ENCODE measurements at regions not wholly inside any gene's neighbourhood (a gene's known extent, or its start where the extent isn't known, plus 50 kb on each side); places are given as distances from the start of the nearest gene placed in this dataset.
"Not testable (repeated sequence)": the region's sequence is repeated elsewhere in the genome, so short reads cannot be mapped to it uniquely, and the experiment has no call there.

DNA sequence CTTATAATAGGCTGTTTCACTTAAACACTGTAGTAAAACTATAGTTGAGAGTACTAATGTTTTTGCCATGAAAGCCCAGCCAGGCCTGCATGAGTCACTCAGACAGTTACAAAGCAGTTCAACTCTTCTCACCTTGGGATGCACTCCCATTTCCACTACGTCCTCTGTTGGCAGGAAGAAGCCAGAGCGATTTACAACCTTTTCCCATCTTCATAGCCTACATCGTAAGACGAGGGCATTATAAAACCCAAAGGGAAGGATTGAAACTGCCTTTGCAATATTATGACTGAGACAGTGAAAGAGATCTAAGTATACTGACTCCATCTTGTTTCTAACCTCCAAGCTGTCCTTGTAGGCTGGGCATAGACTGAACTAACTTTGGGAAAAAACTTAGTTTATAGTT, 71.8 kb upstream of the CSF1 start:
- no peak for TF ChIP-seq CTBP1 (IDR thresholded peaks at IDR 0.05; ENCODE audit: borderline replicate concordance)
- TF ChIP-seq FOXA1 (IDR thresholded peaks at IDR 0.05) = no peak
- TF ChIP-seq NFRKB (IDR thresholded peaks at IDR 0.05) = no peak
- TF ChIP-seq ARNT (IDR thresholded peaks at IDR 0.05) = no peak
- no peak for TF ChIP-seq HDGF (IDR thresholded peaks at IDR 0.05; ENCODE audit: borderline replicate concordance)
- no peak for TF ChIP-seq SP1 (IDR thresholded peaks at IDR 0.05)
- no peak for TF ChIP-seq TARDBP (IDR thresholded peaks at IDR 0.05)
- TF ChIP-seq, protein P1, sequence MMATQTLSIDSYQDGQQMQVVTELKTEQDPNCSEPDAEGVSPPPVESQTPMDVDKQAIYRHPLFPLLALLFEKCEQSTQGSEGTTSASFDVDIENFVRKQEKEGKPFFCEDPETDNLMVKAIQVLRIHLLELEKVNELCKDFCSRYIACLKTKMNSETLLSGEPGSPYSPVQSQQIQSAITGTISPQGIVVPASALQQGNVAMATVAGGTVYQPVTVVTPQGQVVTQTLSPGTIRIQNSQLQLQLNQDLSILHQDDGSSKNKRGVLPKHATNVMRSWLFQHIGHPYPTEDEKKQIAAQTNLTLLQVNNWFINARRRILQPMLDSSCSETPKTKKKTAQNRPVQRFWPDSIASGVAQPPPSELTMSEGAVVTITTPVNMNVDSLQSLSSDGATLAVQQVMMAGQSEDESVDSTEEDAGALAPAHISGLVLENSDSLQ (IDR thresholded peaks at IDR 0.05) = no peak
- TF ChIP-seq LEF1 (IDR thresholded peaks at IDR 0.05; ENCODE audit: borderline replicate concordance) = no peak
- TF ChIP-seq ZNF384 (IDR thresholded peaks at IDR 0.05) = no peak
- TF ChIP-seq FOXM1 (IDR thresholded peaks at IDR 0.05; ENCODE audit: borderline replicate concordance) = no peak
- no peak for TF ChIP-seq L3MBTL2 (conservative IDR thresholded peaks at IDR 0.05)
- CTCF ChIA-PET = no interaction called here
- POLR2A ChIA-PET = no interaction called here
- DNase-seq (ENCODE audit: extremely low spot score) = peak; percentile 13

DNA sequence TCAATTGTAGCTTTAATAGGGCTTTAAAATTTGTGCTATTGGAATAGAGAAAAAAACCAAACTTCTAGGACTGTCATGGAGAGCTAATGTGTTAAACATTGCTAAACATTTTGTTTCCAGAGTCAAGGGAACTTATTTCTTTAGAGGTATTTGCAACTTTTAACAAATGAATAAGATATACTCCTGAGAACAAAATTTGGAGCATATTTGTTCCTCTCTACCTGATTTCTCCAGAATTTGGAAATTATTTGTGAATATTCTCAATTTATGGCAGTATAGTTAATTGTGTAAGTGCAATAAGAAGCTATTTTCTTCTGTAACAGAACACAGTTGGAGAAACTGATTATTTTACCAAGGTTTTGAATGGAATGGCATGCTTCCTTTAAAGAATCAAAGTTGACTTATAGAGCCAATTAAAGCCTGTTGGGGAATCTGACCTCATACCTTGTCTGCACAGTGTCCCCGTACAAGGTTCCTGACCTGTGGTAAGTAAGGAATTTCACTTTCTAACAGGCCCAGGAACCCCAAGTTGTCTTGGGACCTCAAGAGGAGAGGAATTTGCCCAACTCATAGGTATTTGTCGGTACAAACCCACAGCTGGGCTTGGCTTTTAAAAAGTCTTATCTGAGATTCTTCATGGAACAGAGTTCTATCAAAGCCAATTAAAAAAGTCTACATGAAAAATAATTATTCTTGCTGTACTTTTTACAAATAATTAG, 72.6 kb upstream of the CSF1 start:
- no peak for DNase-seq (ENCODE audit: extremely low spot score)
- ChIA-PET POLR2A (no interaction called here), CTCF (no interaction called here)
- TF ChIP-seq FOXK2 (IDR thresholded peaks at IDR 0.05) = no peak
- no peak for TF ChIP-seq CTBP1 (IDR thresholded peaks at IDR 0.05; ENCODE audit: borderline replicate concordance)
- no peak for TF ChIP-seq FOXA1 (IDR thresholded peaks at IDR 0.05)
- TF ChIP-seq ELF4 (IDR thresholded peaks at IDR 0.05) = no peak
- TF ChIP-seq, protein P1 (IDR thresholded peaks at IDR 0.05) = no peak
- TF ChIP-seq NFRKB (IDR thresholded peaks at IDR 0.05) = no peak
- no peak for TF ChIP-seq FOXM1 (IDR thresholded peaks at IDR 0.05; ENCODE audit: borderline replicate concordance)
- TF ChIP-seq BHLHE40 (IDR thresholded peaks at IDR 0.05; ENCODE audit: borderline replicate concordance) = no peak
- TF ChIP-seq SP1 (IDR thresholded peaks at IDR 0.05) = no peak
- TF ChIP-seq L3MBTL2 (conservative IDR thresholded peaks at IDR 0.05) = no peak
- no peak for TF ChIP-seq SUZ12 (IDR thresholded peaks at IDR 0.05)
- no peak for TF ChIP-seq ARNT (IDR thresholded peaks at IDR 0.05)
- no peak for TF ChIP-seq HDGF (IDR thresholded peaks at IDR 0.05; ENCODE audit: borderline replicate concordance)
- TF ChIP-seq ZNF384 (IDR thresholded peaks at IDR 0.05) = no peak
- no peak for TF ChIP-seq LEF1 (IDR thresholded peaks at IDR 0.05; ENCODE audit: borderline replicate concordance)
- TF ChIP-seq TARDBP (IDR thresholded peaks at IDR 0.05) = no peak

DNA sequence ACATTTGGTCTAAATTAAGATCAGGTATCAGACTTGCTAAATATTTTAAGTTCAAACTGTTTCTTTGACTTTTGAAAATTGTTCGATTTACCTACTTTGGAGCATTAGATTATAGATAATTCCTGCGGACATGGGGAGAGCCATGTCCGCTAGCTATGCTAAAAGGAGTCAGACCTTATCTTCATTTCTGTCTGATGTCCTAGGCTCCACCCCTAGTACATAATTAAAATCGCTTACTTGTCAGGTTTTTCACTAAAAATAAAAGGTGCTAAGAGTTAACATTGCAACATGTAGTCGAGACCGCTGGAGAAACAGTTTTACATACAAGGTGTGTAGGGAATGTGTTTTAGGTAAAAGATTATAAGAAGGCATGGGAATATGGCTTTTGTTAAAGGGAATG, 71.9 kb upstream of the EPS8L3 start:
- DNase-seq (ENCODE audit: extremely low spot score); CTCF ChIA-PET; POLR2A ChIA-PET: not testable (repeated sequence)

DNA sequence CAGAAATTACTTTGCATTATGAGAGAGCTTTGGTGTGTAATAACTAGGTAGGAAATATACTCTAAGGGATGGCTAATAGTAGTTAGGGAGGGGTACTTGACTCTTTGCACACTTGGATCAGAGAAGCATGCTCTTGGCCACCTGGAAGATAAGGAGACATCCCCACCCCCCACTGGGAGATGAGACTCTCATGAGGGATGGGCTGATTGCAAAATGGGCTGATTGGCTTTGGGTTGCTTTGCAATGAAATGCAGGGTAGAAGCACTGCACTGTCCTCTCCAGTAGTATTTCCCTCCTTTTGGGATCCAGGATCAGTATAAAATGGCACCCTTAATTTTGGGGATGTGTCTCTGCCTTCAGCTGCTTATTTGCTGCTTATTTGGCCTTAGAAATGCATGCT, 71.2 kb upstream of the EPS8L3 start:
- CTCF ChIA-PET = interaction anchor here (0.7 kb wide), 1 partner anchor 48 kb away, joined by 3 read pairs; no protein-coding TSS in a partner anchor
- no peak for DNase-seq (ENCODE audit: extremely low spot score)
- POLR2A ChIA-PET = no interaction called here
- no peak for TF ChIP-seq SUZ12 (IDR thresholded peaks at IDR 0.05)
- TF ChIP-seq ARNT (IDR thresholded peaks at IDR 0.05) = no peak
- TF ChIP-seq L3MBTL2 (conservative IDR thresholded peaks at IDR 0.05) = no peak
- no peak for TF ChIP-seq HDGF (IDR thresholded peaks at IDR 0.05; ENCODE audit: borderline replicate concordance)
- TF ChIP-seq, protein P1 (IDR thresholded peaks at IDR 0.05) = no peak
- TF ChIP-seq LEF1 (IDR thresholded peaks at IDR 0.05; ENCODE audit: borderline replicate concordance) = no peak
- TF ChIP-seq BHLHE40 (IDR thresholded peaks at IDR 0.05; ENCODE audit: borderline replicate concordance) = no peak
- TF ChIP-seq NFRKB (IDR thresholded peaks at IDR 0.05) = no peak
- no peak for TF ChIP-seq ZNF384 (IDR thresholded peaks at IDR 0.05)
- TF ChIP-seq CTBP1 (IDR thresholded peaks at IDR 0.05; ENCODE audit: borderline replicate concordance) = no peak
- TF ChIP-seq TARDBP (IDR thresholded peaks at IDR 0.05) = no peak
- TF ChIP-seq FOXK2 (IDR thresholded peaks at IDR 0.05) = no peak
- TF ChIP-seq ELF4 (IDR thresholded peaks at IDR 0.05) = no peak
- TF ChIP-seq SP1 (IDR thresholded peaks at IDR 0.05) = no peak
- no peak for TF ChIP-seq FOXM1 (IDR thresholded peaks at IDR 0.05; ENCODE audit: borderline replicate concordance)
- TF ChIP-seq FOXA1 (IDR thresholded peaks at IDR 0.05) = no peak

DNA sequence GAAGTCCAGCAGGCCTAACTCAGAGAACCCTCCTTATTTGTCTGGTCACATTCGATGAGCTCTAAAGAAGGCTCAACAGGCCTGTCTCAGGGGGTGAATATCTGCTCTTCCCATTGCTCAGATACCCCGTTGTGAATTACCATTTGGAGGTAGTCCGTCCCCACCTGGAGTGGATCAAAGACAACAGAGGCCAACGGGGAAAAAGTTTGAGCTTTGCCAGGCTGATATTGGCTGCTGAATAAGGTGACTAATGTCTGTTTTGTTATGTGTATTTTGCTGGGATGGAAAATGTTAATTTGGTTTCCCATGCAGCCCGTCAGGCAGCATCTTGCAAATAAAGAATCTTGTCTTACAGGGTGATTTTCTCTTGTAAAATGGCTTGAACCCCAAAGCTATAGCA, 69.2 kb upstream of the EPS8L3 start:
- DNase-seq (ENCODE audit: extremely low spot score) = no peak
- ChIA-PET POLR2A (no interaction called here), CTCF (no interaction called here)
- no peak for TF ChIP-seq BHLHE40 (IDR thresholded peaks at IDR 0.05; ENCODE audit: borderline replicate concordance)
- no peak for TF ChIP-seq ARNT (IDR thresholded peaks at IDR 0.05)
- TF ChIP-seq CTBP1 (IDR thresholded peaks at IDR 0.05; ENCODE audit: borderline replicate concordance) = no peak
- TF ChIP-seq LEF1 (IDR thresholded peaks at IDR 0.05; ENCODE audit: borderline replicate concordance) = no peak
- no peak for TF ChIP-seq FOXK2 (IDR thresholded peaks at IDR 0.05)
- TF ChIP-seq, protein P1 (IDR thresholded peaks at IDR 0.05) = no peak
- no peak for TF ChIP-seq HDGF (IDR thresholded peaks at IDR 0.05; ENCODE audit: borderline replicate concordance)
- TF ChIP-seq ZNF384 (IDR thresholded peaks at IDR 0.05) = no peak
- TF ChIP-seq SUZ12 (IDR thresholded peaks at IDR 0.05) = no peak
- no peak for TF ChIP-seq SP1 (IDR thresholded peaks at IDR 0.05)
- TF ChIP-seq L3MBTL2 (conservative IDR thresholded peaks at IDR 0.05) = no peak
- TF ChIP-seq TARDBP (IDR thresholded peaks at IDR 0.05) = no peak
- no peak for TF ChIP-seq NFRKB (IDR thresholded peaks at IDR 0.05)
- no peak for TF ChIP-seq ELF4 (IDR thresholded peaks at IDR 0.05)
- TF ChIP-seq FOXM1 (IDR thresholded peaks at IDR 0.05; ENCODE audit: borderline replicate concordance) = no peak

Data from HEK293T (cell line).